ENCODE measurements at regions not wholly inside any gene's neighbourhood (a gene's known extent, or its start where the extent isn't known, plus 50 kb on each side); places are given as distances from the start of the nearest gene placed in this dataset.

DNA sequence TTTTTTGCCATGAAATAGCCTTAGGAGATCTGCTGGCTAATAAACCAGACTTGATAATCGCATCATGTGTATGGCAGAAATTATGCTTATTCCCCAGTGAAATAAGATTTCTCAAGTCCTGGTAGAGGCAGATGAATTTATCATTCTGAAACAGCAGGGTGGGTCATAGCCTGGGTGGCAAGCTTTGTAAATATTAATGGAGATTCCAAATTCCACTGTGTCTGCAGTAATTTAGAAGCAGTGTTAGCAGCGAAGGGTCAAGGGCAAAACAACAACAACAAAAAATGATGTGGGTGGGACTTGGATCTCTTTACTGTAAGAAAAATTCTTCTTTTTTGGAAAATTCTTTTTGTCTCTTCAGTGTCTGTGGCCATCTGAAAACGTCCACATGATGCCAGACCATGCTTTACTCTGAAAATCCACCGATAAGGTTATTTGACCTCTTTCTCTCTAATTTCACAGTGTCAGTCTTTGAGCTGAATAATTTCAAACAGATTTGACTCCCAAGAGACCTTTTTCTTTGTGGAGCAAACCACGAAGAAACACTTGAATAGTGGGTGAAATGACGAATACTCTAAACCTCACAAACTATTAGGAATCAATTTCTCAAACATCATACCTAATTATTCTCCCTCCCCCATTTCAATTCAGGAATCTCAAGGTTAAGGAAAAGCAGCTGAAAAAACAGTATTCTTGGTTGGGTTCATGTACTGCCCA, 106.0 kb upstream of the RPS23 start:
- DNase-seq = no peak

DNA sequence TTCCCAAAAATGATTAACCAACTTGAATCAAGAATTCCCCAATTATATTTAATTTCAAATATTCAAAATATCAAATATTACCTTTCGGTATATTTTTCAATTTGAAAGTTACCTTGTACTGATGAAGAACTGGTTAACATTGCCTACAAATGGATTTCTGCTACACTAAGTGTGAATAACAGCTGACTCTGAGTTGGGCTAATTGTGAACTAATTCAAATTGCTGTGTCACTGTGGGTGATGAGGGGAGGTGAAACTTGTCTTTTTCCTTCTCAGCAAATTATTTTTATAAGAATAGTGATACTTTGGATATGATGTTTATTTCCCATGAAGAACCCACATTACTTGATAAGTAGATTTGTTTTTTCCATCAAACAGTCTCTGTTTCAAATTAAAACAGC, 103.4 kb upstream of the RPS23 start:
- DNase-seq = no peak

DNA sequence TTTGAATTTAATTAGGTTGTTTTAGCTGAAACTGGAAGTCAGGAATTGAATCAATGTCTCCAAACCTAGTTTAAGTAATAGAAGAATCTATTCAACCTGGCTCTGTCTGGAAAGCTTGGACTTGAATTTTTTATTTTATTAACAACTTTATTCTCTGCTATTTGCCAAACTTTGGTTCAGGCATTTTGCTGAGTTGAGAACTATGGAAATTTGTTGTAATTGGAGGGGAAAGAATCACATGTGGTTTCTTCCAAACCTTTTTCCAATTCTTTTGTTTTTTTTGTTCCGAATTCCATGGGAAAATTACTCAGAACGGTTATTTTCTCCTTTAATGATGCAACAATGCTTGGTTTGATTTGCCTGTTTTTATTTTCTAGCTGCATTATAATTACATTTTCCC, 98.2 kb upstream of the RPS23 start:
- DNase-seq = no peak

DNA sequence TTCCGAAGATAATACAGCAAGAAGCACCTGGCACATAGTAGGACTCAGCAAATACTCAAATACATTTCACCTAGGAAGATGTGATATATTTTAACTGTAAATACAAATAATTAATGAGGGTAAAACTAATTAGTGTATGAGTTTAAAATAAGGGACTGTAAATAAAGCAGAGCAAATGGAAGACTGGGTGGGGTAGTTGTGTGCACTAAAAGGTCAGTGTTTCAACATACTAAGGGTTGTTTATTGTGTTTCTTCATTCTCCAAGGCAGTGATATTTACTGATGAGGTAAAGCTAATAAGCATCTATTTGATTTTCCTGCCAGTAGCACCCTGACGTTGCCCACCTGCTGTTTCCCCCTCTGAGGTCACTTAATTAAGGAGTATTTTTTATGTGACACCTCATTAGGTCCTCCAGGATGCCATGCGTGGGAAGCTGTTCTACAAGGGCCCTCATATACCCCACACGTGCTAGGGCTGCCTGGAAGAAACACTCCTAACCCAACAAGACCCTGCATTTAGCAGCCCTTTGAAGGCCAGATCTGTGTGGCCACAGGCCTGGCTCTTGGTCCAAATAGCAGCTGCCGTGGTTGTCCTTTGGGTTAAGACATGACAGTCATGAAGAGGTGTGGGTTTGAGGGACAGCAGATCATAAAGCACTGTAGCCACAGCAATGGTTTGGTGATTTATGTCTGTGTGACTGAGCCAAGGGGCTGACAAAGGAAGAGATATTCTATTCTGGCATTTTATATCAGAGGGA, 97.5 kb upstream of the RPS23 start:
- no peak for DNase-seq

DNA sequence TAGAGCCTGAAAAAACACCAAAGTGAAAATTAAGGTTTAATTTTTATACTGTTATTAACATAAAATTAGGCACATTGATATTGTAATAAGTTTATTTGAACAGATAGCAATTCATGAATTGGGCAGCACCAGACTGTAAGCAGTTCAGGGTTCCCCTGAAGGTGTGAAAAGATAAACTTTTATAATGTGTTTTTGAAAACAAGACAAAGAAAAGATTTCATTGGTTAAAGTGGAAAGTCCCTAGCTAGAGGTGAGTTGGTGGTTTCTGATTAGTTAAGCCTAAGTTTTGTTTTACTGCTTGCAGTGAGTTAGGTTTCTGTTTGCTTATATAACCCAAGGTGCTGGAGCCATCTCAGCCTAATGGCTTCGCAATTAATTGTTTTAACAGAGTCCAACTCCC, 96.5 kb upstream of the RPS23 start:
- DNase-seq = no peak

DNA sequence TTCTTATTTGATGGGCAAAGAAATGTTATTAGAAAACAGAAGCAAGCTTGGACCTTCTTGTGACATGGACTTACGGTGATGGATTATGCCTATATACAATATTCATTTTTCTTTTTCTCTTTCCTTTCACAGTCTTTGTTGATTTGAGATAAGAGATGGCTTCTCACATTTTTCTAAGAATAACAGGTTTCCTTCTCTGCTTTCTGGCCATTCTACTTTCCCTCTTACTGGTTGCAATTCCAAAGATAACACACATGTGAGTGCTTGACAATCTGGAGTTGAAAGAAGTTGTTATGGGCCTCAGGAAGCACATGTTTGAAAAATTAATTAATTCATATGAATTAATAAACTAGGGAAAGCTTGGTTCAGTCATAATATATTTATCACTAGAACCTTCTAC, 89.8 kb upstream of the RPS23 start:
- DNase-seq = no peak

DNA sequence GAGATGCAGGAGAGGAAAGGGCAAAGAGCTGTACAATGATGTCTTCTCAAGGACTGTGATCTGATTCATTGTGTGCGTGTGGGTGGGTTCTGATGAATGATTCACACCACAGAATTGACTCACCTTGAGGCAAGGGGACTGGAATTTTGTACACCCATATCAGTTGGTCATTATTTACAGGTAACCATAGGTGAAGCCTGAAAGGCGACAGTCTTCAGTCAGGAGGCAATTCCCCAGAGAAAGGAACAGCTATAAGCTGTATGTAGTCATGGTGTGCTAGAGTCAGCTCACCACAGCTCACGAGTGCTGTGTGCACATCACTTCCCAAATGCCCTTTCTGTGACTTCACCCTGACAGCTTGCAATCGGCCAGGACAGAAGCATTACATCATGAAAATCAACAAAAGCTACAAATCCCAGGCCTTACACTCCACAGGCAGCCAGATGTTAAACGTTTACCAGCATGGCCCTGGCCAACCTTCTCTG, 87.6 kb upstream of the RPS23 start:
- no peak for DNase-seq

DNA sequence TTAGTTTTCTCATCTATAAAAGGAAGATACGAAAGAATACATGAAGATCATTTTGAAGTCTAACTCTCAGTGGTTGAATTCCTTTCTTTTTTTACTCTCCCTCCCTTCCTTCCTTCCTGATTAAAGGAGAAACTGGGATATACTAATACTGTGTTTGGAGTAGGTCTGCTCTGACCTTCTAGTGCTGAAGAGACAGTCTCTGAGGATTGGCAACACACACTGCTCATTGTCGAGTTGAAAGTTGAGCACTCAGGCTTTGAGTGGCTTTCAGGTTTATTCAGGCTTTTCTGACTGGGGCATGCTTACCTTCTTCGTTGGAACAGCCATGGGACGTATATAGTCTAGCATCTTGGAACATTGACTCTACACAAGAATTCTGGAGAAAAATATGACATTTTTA, 86.9 kb upstream of the RPS23 start:
- DNase-seq = no peak

DNA sequence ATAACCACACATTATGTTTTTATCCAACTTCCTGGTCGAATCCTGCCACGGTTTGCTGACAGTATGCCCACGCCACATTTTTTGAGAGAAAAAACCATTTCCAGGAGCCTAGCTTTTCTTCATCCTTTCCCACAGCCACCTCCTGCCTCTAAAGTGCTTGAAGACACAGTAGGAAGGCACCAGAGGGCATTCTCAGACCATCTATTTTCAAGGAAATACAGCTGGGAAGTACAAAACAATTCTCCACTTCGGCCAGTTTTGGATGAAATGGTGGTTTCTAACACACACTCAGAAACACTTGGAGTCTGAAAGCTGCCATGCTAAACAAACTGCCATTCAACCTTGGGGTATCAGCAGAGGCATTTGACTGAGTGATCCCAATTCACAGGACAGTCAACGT, 86.3 kb upstream of the RPS23 start:
- DNase-seq = no peak

DNA sequence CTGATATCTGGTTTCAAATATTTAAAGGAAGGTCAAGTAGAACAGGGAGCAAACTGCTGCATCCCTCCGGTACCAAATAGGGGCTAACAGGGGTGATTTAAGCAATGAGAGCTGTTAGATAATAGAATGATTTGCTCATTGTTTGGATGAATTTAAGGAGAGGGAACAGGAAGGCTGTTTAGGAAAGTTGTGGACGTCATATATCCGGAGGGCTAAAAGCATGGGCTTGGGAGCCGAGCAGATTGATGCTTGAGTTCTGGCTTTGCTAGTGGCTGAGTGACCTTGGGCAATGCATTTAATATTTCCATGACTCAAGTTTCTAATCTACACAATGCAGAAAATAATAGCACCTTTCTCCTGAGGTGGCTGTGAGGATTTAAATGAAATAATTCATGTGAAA, 85.4 kb upstream of the RPS23 start:
- DNase-seq = no peak

DNA sequence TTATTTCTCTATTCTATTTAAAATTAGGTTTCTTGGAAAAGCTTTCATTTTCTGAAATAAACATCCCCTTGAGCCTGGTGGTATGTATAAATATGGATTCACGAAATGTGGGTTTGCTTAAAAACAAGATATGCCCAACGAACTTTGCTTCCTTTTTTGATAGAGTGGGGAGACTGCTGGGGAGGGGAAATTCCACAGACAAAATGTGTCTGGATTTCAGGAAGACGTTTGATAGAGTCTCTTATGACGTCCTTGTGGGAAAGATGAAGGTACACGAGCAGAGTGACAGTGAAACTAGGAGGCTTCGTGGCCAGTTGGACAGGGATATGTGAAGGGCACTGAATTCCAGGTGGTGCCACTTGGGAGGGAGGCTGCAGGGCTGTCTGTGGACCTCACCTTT, 84.5 kb upstream of the RPS23 start:
- no peak for DNase-seq

DNA sequence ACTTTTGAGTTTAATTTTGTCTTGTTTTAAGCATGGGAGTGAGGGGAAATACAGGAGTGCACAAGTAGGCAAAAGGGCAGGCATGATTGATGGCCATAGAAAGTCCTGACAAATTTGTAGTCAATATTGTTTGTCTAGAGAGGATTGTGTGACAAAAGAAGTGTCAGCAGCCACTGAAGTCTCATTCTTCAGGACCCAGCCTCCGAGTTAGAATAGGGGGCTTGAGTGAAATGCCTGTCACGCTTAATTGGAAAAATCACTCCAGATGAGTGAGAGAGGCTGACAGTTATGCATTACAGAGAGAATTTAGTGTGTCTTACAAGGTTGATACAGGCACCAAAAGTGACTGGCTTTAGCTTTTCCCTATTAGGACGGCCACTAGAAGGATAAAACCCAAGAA, 81.9 kb upstream of the RPS23 start:
- DNase-seq = no peak

DNA sequence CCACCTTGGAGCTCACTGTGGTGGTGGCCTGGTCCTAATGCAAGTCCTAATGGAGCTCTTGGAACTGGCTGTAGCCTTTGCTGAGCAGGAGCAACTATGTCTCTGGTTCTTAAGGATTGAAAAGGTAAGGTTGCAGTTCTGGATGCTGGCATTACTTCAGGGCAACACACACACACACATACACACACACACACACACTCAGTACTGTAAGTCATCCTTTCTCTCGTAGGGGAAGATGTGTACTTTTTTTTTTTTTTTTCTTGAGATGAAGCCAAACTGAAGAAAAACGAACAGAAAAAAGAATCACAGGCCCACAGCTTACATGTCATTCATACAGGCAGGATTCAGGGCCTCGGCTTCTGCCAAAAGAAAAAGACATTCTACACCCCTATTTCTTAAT, 81.1 kb upstream of the RPS23 start:
- DNase-seq = no peak

DNA sequence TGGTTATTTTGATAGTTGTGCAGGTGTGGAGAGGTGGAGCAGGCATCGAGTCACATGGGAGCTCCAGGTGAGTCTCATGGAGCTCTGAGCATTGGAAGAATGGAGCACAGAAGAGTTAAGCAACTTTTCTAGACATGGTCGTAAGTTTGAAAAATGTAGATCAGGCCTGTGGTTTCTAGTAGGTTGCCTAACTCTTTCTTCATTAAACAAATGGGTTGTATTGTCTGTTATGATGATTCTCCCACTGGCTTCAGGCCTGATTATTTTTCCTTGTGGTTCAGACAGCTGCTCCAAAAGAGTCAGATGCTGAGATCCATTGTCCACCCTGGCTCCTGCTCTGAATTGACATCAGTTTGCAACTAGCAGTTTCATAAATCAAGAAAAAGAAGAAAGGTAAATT, 80.3 kb upstream of the RPS23 start:
- DNase-seq = no peak

DNA sequence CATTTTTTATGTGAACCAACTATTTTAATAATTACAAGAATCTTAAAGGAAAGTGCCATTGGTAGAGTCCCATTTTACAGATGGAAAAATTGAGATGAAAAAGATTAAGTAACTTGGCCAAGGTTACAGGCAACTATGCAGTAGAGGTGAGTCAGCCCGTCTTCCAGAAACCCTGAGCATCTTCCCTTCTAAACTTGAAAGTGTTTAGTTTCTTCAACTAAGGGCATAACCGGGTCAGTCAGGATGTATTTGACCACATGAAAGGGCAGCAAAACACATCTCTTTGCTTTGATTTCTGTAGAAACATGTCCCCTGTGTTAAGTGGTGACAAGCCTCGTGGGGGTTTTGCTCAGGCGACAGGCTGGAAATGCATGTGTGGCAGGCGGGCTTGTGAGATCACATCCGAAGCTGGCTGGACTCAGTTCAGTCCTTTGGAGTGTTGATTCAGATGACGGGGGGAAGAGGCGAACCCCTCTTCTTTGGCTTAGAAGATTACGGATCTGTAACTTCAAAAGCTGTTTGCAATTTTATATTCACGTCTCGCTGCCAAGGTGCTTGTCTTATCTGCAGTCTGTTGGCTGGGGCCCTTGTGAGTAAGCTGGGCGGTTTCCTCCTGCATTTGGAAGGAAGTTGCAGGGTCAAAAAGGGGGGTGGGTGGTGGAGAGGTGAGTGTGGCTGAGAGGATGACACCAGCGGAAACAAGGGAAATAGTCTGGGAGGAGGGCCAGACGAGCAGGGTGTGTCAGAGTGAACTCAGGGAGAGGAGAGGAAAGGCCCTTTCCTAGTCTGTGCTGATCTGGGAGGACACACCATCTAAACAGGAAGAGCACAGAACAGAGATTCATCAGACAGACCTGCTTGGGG, 78.9 kb upstream of the RPS23 start:
- DNase-seq = peak; percentile 80

DNA sequence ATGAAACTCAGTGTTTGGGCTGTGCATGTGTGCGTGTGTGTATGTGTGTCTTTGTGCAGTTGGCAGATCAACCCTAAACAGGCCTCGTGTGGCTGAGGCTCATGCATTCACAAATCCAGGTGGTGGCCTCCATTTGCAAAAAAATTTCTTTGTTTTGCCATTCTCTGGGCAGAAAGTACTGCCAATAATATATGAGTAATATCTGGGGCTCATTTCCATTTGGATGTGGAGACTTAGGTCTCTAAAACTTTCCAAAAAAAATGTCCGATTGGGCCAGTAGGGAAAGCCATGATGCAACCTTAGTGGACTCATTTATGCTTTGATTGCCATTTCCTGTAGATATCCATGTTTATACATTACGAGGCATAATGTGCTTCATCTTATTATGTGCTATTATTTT, 77.9 kb upstream of the RPS23 start:
- no peak for DNase-seq

DNA sequence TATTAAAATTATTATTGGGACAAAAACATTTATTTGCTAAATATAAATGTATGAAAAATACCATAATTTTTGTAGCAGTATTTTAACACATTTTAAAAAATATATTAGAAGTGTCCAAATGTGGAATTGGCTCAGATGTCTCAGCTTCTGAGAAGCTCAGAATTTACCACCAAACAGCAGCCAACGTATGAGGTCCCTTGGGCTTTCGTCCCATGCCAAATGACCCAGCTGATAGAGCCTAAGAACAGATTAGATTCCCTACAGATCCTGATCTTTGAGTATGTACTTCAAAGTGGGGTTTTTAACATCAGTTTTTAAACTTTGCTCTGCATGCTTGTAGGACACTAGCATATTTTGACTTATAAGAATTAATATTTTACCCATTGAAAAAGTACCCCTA, 77.3 kb upstream of the RPS23 start:
- DNase-seq = no peak

DNA sequence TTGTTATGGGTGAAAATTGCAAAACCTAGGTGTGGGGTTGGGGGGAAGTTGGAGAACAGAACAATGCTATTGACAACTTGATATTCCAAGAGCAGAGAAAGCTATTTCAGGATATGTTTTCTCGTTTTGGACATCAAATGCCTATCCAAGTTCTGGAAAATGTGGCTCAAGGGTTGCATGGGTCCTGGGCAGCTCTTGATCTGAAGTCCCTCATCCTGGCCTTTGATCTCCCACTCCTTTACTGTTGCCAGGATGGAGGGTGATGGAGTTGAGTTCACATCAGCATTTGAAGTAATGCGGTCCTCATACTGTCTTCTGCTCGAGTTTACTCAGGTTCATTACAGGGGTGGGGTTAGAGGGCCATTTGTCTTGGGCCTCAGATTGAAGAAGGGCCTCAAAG, 76.9 kb upstream of the RPS23 start:
- no peak for DNase-seq

DNA sequence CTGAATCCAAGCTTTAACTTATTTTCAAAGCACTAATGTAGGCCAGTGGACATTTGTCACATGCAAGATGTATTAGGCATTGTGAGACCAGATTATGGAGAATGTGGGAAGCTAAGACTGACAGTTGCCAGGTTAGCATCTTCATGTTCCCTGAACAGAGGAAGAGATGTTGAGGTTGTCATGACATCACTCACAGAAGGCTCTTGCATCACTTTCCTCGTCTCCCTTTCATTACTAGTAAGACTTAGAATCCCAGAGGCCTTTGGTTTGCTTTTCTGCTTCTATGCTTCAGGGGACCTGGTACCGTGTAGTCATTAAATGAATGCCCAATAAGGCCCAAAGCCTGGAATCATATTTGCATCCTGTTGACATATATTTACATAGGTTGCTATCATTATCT, 76.4 kb upstream of the RPS23 start:
- no peak for DNase-seq

DNA sequence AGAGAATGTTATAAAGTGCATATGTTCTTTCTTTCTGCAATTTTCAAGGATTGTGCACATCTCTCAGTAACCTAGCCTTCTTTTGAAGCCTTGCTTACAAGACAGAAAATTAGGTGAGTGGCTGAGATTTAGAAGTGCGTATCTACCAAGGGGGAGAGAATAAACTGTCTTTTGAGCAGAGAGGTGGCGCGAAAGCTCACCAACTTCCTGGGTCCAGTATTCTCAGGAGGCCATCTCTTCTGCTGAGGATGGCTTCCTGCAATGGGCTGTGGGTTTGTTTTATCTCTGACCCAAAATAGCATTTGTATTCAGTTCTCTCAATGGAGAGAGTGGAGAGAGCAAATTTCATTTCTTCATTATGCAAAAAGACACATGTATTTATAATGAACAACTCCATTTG, 75.4 kb upstream of the RPS23 start:
- DNase-seq = no peak

DNA sequence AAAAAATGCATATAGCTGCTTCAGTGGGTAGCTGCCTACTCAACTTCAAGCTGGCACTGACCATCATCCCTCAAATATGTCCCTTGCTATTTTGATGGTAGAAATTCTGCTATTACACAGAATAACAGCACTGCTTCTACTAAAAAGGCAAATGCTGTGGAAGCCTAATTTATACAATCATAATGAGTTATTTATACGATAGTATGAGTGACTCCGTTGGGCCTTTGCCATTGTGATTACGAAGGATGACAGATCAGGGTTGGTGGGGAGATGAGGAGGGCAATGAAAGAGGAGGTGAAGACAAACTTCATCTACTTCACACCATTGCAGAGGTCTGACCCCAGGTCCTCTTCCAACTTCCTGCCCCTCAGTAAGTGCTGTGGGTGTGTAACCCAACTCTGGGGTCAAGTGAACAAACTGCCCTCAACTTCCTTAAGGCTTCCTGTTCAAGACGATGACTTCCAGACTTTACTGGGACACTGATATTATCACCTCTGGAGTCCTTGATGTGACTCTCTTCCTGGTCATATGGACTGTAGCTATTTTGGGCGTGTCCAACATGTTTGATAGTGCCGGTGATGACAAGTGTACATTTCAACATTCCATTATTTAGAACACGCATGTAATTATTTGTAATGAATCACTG, 74.1 kb upstream of the RPS23 start:
- DNase-seq = no peak

DNA sequence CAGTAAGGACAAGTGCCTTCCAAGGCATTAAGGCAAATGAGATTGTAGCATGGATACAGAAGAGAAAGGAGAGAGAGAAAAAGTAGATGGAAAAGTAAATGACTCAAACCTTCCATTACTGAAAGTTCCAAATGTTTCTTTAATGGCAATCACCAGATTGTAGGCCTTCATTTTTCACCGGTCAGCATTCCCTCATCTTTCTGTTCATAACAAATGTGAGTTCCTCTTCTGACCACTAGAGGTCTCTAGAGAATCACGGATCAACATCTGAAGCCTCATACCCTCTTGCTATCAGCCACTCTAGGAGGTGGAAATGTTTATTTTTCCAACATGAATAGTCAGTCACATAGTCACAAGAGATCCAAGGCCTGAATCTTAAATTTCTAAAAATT, 73.6 kb upstream of the RPS23 start:
- peak; percentile 64 for DNase-seq

DNA sequence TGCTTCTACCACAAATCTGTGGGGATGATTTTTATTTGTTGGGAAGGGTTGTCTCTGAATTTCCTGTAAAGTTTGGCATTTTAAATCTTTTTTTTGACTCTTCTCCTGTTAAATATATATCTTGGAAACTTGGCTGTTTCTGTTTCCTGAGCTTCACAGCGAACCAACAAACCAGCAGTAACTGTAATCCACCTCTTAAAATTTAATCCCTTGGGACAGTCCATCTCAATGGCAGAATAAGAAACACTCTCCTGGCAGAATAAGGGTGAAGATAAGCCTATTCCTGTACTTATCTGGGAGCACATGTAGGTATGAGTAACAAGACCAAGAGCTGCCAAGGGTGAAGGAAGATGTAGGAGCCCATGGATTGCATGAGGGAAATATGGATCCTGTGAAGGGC, 73.1 kb upstream of the RPS23 start:
- DNase-seq = no peak

Data from CD4-positive, alpha-beta T cell treated with Interleukin-17A for 1 hour (primary cell).